Left lung (tissue), 4 donors: ENCODE measurements at regions not wholly inside any gene's neighbourhood (a gene's known extent, or its start where the extent isn't known, plus 50 kb on each side); places are given as distances from the start of the nearest gene placed in this dataset.
"Not testable (repeated sequence)": the region's sequence is repeated elsewhere in the genome, so short reads cannot be mapped to it uniquely, and the experiment has no call there.

ENCODE experiments used
- ATAC-seq: fragments of 200-7000 bp; cut with Tn5 transposase; one replicate; pipeline ENCODE4 v1.9.1; 2020; ENCODE audit warnings: moderate library complexity
- DNase-seq, 4 donors: peaks; one replicate each; pipeline ENCODE4 v3.0.0-alpha.2; 2013 to 2020
- H3K27ac ChIP-seq, 2 donors: fragments of 200-600 bp; sonication (generic) in 1 of 2; one replicate each; pipeline versions ENCODE4 v1.5.0 to v1.8.0; 2020 to 2021
- H3K27me3 ChIP-seq, 2 donors: fragments of 200-600 bp; sonication (generic) in 1 of 2; one replicate each; pipeline versions ENCODE4 v1.5.0 to v1.8.0; 2020 to 2021
- H3K36me3 ChIP-seq, 2 donors: fragments of 200-600 bp; sonication (generic) in 1 of 2; one replicate each; pipeline versions ENCODE4 v1.5.0 to v1.8.0; 2020 to 2021
- H3K4me1 ChIP-seq, 2 donors: fragments of 200-600 bp; one replicate each; pipeline ENCODE4 v1.8.0; 2021
- H3K4me3 ChIP-seq, 2 donors: fragments of 200-600 bp; sonication (generic) in 1 of 2; one replicate each; pipeline versions ENCODE4 v1.5.0 to v1.8.0; 2020 to 2021; ENCODE audit warnings: mild to moderate bottlenecking in 1 of 2
- H3K9me3 ChIP-seq, 2 donors: fragments of 200-600 bp; sonication (generic) in 1 of 2; one replicate each; pipeline versions ENCODE4 v1.5.0 to v1.8.0; 2020 to 2021
- CTCF ChIP-seq, 2 donors: fragments of 200-600 bp; sonication (generic) in 1 of 2; IDR thresholded peaks; one replicate each; pipeline versions ENCODE4 v1.5.0 to v1.8.0; 2021; ENCODE audit warnings: antibody characterized with exemption in 2 of 2
- intact Hi-C, 2 donors: fragments of 100-400 bp; cut with DNase I; formaldehyde crosslinking; loops; one replicate each; pipeline versions ENCODE4 v1.11.2 to v1.14.2; 2022
- donor health status: DM: no; HTN: yes; CAD: no.
- donor health status: DM: no; HTN: no; CAD: no.

- H3K36me3 ChIP-seq, result no peaks in the 10 kb centered on the region
- H3K9me3 ChIP-seq, result no peaks in the 10 kb centered on the region
- intact Hi-C loops, result no loop called here
- no peak overlapping the region for H3K4me3 ChIP-seq
- DNase-seq (no peak), ATAC-seq (no peak)
- peaks cover 0 to 5% of the 10 kb centered on the region in 2 donors for H3K4me1 ChIP-seq
- no peaks in the 10 kb centered on the region for H3K27me3 ChIP-seq
- no peak for TF ChIP-seq CTCF (IDR thresholded peaks at IDR 0.05)
- H3K27ac ChIP-seq, result no peak overlapping the region
These were observed 137.2 kb upstream of the PGRMC2 start for GRCh38 chr4:128424527-128425497.

GRCh38 chr4:128422296-128422695 lies 134.7 kb upstream of the PGRMC2 start:
- ATAC-seq, H3K4me3 ChIP-seq, intact Hi-C loops, H3K4me1 ChIP-seq, H3K27me3 ChIP-seq, H3K36me3 ChIP-seq, H3K9me3 ChIP-seq, DNase-seq, H3K27ac ChIP-seq: not testable (repeated sequence)

GRCh38 chr4:128416921-128417320 lies 129.3 kb upstream of the PGRMC2 start:
- Histone ChIP-seq H3K36me3 (no peaks in the 10 kb centered on the region), H3K27ac (no peak overlapping the region), H3K27me3 (no peaks in the 10 kb centered on the region), H3K4me1 (no peaks in the 10 kb centered on the region), H3K9me3 (no peaks in the 10 kb centered on the region), H3K4me3 (no peak overlapping the region)
- intact Hi-C loops, result no loop called here
- no peak for ATAC-seq
- no peak for TF ChIP-seq CTCF (IDR thresholded peaks at IDR 0.05)
- no peak for DNase-seq

- intact Hi-C loops, result no loop called here
These were observed 122.4 kb upstream of the PGRMC2 start for GRCh38 chr4:128410037-128410436.

GRCh38 chr4:128403586-128403985 lies 116.0 kb upstream of the PGRMC2 start:
- intact Hi-C loops, result no loop called here
- ATAC-seq (no peak), DNase-seq (no peak)
- Histone ChIP-seq H3K4me3 (no peak overlapping the region), H3K4me1 (no peaks in the 10 kb centered on the region), H3K27ac (no peak overlapping the region), H3K9me3 (peaks cover 0 to 14% of the 10 kb centered on the region in 2 donors), H3K36me3 (no peaks in the 10 kb centered on the region), H3K27me3 (no peaks in the 10 kb centered on the region)
- TF ChIP-seq CTCF (IDR thresholded peaks at IDR 0.05), result no peak

More at GRCh38 chr4:128410037-128410436, 122.4 kb upstream of the PGRMC2 start:
- H3K36me3 ChIP-seq, result no peaks in the 10 kb centered on the region
- DNase-seq (no peak), ATAC-seq (no peak)
- H3K27me3 ChIP-seq, result no peaks in the 10 kb centered on the region
- no peak overlapping the region for H3K4me3 ChIP-seq
- no peaks in the 10 kb centered on the region for H3K4me1 ChIP-seq
- no peaks in the 10 kb centered on the region for H3K9me3 ChIP-seq
- no peak overlapping the region for H3K27ac ChIP-seq
- no peak for TF ChIP-seq CTCF (IDR thresholded peaks at IDR 0.05)
